IPS-15b (cell line): ENCODE measurements at regions not wholly inside any gene's neighbourhood (a gene's known extent, or its start where the extent isn't known, plus 50 kb on each side); places are given as distances from the start of the nearest gene placed in this dataset.

Experiments
- H3K27me3 ChIP-seq: one replicate; pipeline ENCODE4 v1.6.1; 2013; ENCODE audit warnings: low read length; ENCODE audit not compliant: control insufficient read depth, insufficient read depth
- H3K36me3 ChIP-seq: one replicate; pipeline ENCODE4 v1.6.1; 2013; ENCODE audit warnings: low read length; ENCODE audit not compliant: control insufficient read depth, insufficient read depth
- H3K4me1 ChIP-seq: one replicate; pipeline ENCODE4 v1.6.1; 2013; ENCODE audit warnings: mild to moderate bottlenecking, low read length; ENCODE audit not compliant: control insufficient read depth, insufficient read depth
- H3K4me3 ChIP-seq: one replicate; pipeline ENCODE4 v1.5.1; 2013; ENCODE audit warnings: low read depth, low read length
- H3K9ac ChIP-seq: one replicate; pipeline ENCODE4 v1.6.1; 2013; ENCODE audit warnings: low read depth, mild to moderate bottlenecking, low read length
- H3K9me3 ChIP-seq: one replicate; pipeline ENCODE4 v1.6.1; 2013; ENCODE audit warnings: mild to moderate bottlenecking, low read length; ENCODE audit not compliant: control insufficient read depth, insufficient read depth

DNA sequence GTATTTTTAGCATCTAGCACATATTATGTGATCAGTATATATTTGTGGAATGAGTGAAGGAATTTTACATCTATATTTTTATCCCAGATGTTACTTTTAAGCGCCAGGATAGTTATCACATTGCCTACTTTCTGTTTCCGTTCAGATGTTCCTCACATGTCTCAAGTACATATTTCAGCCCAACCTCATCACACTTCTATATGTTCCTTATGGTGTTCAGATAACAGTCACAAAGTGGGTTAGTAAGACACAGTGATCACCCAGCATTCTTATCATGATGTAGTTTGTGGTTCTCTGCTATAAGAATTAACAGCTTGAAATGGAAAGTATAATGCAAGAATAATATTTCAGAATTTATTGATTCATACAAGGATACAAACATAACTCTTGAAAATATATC lies 170.0 kb upstream of the RASA1 start:
- H3K36me3 ChIP-seq: no peaks in the 10 kb centered on the region
- H3K9me3 ChIP-seq: no peaks in the 10 kb centered on the region
- H3K27me3 ChIP-seq: no peaks in the 10 kb centered on the region
- no peak overlapping the region for H3K4me3 ChIP-seq
- H3K4me1 ChIP-seq: no peaks in the 10 kb centered on the region
- no peak overlapping the region for H3K9ac ChIP-seq

DNA sequence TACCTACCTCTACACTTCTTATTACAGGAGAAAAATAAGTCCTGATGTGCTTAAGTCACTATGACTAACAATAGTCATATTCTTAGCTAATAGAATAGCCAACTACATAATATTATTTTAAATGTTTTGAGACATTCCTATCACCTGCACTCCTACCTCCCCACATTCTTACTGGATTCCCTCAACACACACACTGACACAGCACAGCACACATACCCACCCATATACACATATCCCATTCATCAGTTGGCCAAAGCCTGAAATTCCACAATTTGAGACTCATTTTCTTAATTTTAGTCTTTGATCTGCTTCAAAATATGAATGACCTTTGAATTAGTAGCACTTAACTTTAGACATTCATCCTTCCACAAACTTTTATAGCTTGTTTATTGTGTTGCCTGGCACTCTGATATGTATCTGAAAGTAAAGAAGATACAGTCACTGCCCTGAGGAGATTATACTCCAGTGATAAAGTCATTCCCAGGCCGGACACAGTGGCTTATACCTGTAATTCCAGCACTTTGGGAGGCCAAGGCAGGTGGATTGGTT lies 168.3 kb upstream of the RASA1 start:
- Histone ChIP-seq H3K9me3 (no peaks in the 10 kb centered on the region), H3K4me1 (no peaks in the 10 kb centered on the region), H3K27me3 (no peaks in the 10 kb centered on the region), H3K9ac (no peak overlapping the region), H3K4me3 (no peak overlapping the region), H3K36me3 (no peaks in the 10 kb centered on the region)

DNA sequence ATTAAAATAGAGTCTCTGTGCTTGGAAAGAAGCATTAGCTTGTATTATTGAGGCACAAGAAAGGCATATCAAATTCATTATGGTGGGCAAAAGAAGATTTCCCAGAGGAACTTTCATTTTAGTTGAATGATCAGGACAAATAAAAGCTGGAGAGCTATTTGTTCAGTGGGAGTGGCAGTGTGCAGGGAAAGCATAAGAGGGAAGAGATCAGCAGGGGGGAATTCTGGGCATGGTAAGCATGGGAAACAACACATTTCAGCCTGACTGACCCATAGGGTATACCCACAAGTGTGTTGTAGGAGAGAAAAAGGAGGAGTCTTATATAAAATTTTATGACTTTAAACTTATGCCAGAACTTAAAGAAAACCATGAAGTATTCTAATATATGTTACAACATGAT lies 167.7 kb upstream of the RASA1 start:
- Histone ChIP-seq H3K4me1 (no peaks in the 10 kb centered on the region), H3K9ac (no peak overlapping the region), H3K4me3 (no peak overlapping the region), H3K9me3 (no peaks in the 10 kb centered on the region), H3K27me3 (no peaks in the 10 kb centered on the region), H3K36me3 (no peaks in the 10 kb centered on the region)

DNA sequence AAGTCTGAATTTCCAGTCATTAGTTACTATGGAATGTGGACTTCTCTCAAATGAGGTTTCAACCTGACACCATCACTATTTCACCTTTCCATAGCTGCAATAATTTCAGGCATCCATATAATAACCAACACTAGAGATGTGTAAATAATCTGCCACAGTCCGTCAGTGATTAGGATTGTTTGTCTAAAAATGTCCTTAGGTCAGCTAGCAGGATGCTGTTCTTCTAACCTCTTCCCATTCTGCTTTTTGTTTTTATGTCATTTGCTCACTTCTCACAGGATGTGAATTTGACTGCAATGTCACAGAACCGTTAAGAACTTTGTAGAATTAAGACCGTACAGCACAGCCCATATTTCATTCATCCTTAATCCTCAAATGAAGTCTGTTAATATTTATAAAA lies 166.4 kb upstream of the RASA1 start:
- Histone ChIP-seq H3K36me3 (no peaks in the 10 kb centered on the region), H3K4me3 (no peak overlapping the region), H3K27me3 (no peaks in the 10 kb centered on the region), H3K9ac (no peak overlapping the region), H3K4me1 (no peaks in the 10 kb centered on the region), H3K9me3 (no peaks in the 10 kb centered on the region)

DNA sequence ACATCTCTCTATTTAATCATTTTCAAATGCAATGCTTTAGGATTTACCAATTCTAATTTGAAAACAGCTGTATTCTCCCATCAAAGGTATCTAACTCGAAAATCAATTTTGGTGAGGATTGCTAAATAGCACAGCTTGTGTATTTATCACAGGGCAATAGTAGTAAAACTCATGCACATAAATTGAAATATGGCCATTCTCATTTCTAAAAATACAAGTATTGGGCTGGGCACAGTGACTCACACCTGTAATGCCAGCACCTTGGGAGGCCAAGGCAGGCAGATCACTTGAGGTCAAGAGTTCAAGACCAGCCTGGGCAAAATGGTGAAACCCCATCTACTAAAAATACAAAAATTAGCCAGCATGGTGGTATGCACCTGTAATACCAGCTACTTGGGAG lies 164.8 kb upstream of the RASA1 start:
- no peaks in the 10 kb centered on the region for H3K27me3 ChIP-seq
- H3K9me3 ChIP-seq: no peaks in the 10 kb centered on the region
- no peaks in the 10 kb centered on the region for H3K36me3 ChIP-seq
- H3K4me1 ChIP-seq: no peaks in the 10 kb centered on the region
- no peak overlapping the region for H3K4me3 ChIP-seq
- H3K9ac ChIP-seq: no peak overlapping the region

DNA sequence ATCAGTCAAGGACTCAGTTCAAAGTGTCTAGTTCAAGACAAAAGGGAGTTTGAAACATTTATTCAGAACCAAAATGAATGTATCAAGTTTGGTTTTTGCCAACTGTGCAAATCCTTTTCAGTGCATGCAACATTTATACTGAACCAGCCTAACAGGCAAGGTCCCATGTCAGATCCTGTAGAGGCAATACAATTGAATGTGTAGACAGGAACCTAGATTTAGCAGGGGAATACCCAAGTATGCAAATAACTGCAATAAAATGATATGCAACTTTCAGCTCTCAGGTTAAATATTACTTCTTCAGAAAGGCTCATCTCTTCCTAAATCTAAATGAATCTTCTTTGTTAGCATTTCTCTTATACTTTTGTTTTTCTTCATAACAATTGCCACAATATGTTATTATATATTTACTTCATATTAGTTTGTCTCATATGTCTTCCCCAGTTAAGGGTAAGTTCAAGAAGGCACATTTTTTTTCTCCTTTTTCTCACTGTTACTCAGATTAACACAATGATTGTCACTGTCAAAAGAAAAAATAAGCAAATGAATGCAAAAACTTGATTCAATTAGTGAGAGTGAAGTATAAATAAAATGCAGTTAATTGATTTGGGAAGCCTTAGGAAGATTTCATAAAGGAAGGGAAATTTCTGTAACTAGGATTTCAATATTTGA lies 163.9 kb upstream of the RASA1 start:
- H3K9me3 ChIP-seq: no peaks in the 10 kb centered on the region
- H3K27me3 ChIP-seq: no peaks in the 10 kb centered on the region
- H3K36me3 ChIP-seq: no peaks in the 10 kb centered on the region
- no peaks in the 10 kb centered on the region for H3K4me1 ChIP-seq
- H3K4me3 ChIP-seq: no peak overlapping the region
- no peak overlapping the region for H3K9ac ChIP-seq

DNA sequence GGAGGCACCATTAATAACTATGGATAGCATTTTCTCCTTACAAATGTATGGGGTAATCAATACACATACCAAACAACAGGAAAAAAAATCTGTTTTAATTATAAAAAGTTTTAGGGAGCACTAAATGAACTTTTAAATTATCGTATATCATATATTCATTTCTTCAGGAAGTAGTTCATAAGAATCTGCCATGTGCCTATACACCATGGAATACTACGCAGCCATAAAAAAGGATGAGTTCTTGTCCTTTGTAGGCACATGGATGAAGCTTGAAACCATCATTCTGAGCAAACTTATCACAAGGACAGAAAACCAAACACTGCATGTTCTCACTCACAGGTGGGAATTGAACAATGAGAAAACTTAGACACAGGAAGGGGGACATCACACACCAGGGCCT lies 162.1 kb upstream of the RASA1 start:
- no peaks in the 10 kb centered on the region for H3K9me3 ChIP-seq
- H3K27me3 ChIP-seq: no peaks in the 10 kb centered on the region
- no peaks in the 10 kb centered on the region for H3K36me3 ChIP-seq
- no peaks in the 10 kb centered on the region for H3K4me1 ChIP-seq
- no peak overlapping the region for H3K4me3 ChIP-seq
- no peak overlapping the region for H3K9ac ChIP-seq

DNA sequence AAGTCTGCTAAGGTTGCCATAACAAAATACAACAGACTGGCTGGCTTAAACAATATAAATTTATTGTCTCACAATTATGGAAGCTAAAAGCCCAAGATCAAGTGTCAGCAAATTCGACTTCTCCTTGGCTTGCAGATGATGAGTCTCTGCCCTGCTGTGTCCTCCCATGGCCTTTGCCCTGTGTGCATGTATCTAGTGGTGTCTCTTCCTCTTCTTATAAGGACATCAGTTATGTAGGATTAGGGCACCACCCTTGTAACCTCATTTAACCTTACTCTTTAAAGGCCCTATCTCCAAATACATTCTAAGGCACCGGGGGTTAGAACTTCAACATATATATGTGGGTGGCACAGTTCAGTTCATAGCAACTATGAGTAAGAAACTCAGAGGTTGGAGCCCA lies 157.9 kb upstream of the RASA1 start:
- Histone ChIP-seq H3K36me3 (no peaks in the 10 kb centered on the region), H3K9ac (no peak overlapping the region), H3K4me1 (no peaks in the 10 kb centered on the region), H3K4me3 (no peak overlapping the region), H3K27me3 (no peaks in the 10 kb centered on the region), H3K9me3 (no peaks in the 10 kb centered on the region)

DNA sequence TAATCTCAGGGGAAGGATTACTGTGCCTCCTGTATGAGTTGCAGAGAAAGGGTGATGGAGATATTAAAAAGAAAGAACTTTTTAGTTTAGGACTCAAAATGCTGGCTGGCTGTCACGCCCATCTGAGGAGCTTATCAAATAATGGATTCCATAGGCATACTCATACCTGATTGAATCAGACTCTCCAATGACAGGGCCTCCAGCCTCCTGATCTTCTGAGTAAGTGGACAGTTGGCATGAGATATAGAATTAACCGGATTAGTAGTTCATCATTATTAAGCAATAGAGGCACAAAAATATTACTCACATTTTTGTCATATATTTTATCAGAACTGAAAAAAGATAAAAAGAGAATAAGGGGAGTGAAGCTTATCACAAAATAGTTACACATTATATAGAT lies 157.0 kb upstream of the RASA1 start:
- H3K27me3 ChIP-seq: no peaks in the 10 kb centered on the region
- H3K4me3 ChIP-seq: no peak overlapping the region
- H3K4me1 ChIP-seq: no peaks in the 10 kb centered on the region
- no peaks in the 10 kb centered on the region for H3K9me3 ChIP-seq
- no peaks in the 10 kb centered on the region for H3K36me3 ChIP-seq
- no peak overlapping the region for H3K9ac ChIP-seq

DNA sequence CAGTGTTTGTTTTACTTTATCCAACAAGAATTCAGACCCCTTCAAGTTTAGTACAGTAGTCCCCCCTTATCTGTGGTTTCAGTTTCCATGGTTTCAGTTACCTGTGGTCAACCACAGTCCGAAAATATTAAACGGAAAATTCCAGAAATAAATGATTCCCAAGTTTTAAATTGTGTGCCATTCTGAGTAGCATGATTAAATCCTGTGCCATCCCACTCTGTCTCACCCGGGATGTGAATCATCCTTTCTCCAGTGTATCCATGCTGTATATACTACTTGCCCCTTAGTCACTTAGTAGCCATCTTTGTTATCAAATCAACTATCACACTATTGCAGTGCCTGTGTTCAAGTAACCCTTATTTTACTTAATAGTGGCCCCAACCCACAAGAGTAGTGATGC lies 153.8 kb upstream of the RASA1 start:
- Histone ChIP-seq H3K9ac (no peak overlapping the region), H3K27me3 (no peaks in the 10 kb centered on the region), H3K4me3 (no peak overlapping the region), H3K9me3 (no peaks in the 10 kb centered on the region), H3K36me3 (no peaks in the 10 kb centered on the region), H3K4me1 (no peaks in the 10 kb centered on the region)

DNA sequence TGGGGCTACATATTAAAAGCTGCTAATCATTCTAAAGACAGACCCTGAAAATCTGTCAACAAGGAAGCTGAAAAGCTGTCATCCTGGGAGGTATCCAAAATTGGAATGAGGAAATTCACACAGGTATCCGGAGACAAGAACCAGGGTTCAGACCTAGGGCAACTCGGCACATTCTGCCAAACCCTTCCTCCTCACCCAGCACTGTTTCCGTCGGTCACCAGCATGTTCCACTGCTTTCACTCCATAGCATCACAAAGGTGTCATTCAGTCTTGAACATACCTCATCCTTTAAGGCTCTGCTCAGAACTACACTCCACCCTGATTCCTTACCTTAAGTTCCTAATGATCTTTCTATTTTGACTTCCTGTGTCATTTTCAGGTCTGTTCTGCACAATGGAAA lies 153.1 kb upstream of the RASA1 start:
- Histone ChIP-seq H3K36me3 (no peaks in the 10 kb centered on the region), H3K9ac (no peak overlapping the region), H3K27me3 (no peaks in the 10 kb centered on the region), H3K4me3 (no peak overlapping the region), H3K9me3 (no peaks in the 10 kb centered on the region), H3K4me1 (no peaks in the 10 kb centered on the region)

DNA sequence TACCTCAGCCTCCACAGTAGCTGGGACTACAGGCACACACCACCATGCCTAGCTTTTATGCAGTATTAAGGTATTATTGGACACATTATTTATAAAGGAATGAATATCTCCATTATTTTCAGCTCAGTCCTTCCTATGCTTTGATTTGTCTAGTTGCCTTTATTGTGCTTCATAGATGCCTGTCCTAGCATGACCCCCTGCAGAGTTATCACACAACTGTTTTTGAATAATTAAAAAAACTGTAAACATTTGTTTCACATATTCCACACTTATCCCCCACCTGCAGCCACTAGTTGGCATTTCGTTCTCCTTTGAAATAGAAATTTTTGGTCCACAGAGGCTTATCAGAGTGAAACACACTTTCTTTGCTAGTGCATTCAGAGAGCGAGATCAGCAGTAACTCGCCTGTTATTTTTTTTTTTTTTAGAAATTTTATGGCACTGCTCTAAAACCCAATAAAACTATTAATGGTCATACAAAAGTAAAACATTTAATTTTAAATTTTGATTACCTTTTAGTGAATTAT lies 151.8 kb upstream of the RASA1 start:
- Histone ChIP-seq H3K36me3 (no peaks in the 10 kb centered on the region), H3K9ac (no peak overlapping the region), H3K27me3 (no peaks in the 10 kb centered on the region), H3K4me1 (no peaks in the 10 kb centered on the region), H3K4me3 (no peak overlapping the region), H3K9me3 (no peaks in the 10 kb centered on the region)
